Activated CD8-positive, alpha-beta T cell treated with anti-CD3 and anti-CD28 coated beads for 36 hours (primary cell): ENCODE measurements at regions not wholly inside any gene's neighbourhood (a gene's known extent, or its start where the extent isn't known, plus 50 kb on each side); places are given as distances from the start of the nearest gene placed in this dataset.

Source experiments
- ATAC-seq: fragments of 200-7000 bp; cut with Tn5 transposase; one replicate; pipeline ENCODE4 v1.10.0; 2021; ENCODE audit warnings: mild to moderate bottlenecking, moderate library complexity
- CTCF ChIA-PET: fragments of 350-600 bp; sonication (Branson Sonifier 250); formaldehyde crosslinking; loops from one replicate; lab custom pipeline; 2021; ENCODE audit warnings: antibody characterized with exemption; lab: Charles Lee
- POLR2A ChIA-PET: fragments of 350-600 bp; sonication (Branson Sonifier 250); formaldehyde crosslinking; loops from one replicate; lab custom pipeline; 2021; ENCODE audit warnings: antibody characterized with exemption; lab: Charles Lee
- DNase-seq: peaks from one replicate; pipeline ENCODE4 v3.0.0-alpha.2; 2020
- H3K27ac Mint-ChIP-seq: one replicate; pipeline ENCODE4 v1.8.0; 2021; ENCODE audit warnings: mild to moderate bottlenecking, mixed read lengths
- H3K27me3 Mint-ChIP-seq: one replicate; pipeline ENCODE4 v1.8.0; 2021; ENCODE audit warnings: mixed read lengths
- H3K36me3 Mint-ChIP-seq: one replicate; pipeline ENCODE4 v1.8.0; 2021; ENCODE audit warnings: low read depth, mixed read lengths
- H3K4me1 Mint-ChIP-seq: one replicate; pipeline ENCODE4 v1.8.0; 2021; ENCODE audit warnings: low read depth, mixed read lengths
- H3K4me3 Mint-ChIP-seq: one replicate; pipeline ENCODE4 v1.8.0; 2021; ENCODE audit warnings: mild to moderate bottlenecking, moderate library complexity, mixed read lengths
- H3K9me3 Mint-ChIP-seq: one replicate; pipeline ENCODE4 v1.8.0; 2021; ENCODE audit warnings: mixed read lengths
- intact Hi-C: fragments of 100-400 bp; cut with micrococcal nuclease; formaldehyde crosslinking; loops from one replicate; pipeline ENCODE4 v1.10.0; 2022
- TF ChIP-seq, protein P1 (sequence below): fragments of 200-600 bp; IDR thresholded peaks from one replicate; pipeline ENCODE4 v1.8.0; 2022; ENCODE audit warnings: antibody characterized with exemption, mild to moderate bottlenecking

DNA sequence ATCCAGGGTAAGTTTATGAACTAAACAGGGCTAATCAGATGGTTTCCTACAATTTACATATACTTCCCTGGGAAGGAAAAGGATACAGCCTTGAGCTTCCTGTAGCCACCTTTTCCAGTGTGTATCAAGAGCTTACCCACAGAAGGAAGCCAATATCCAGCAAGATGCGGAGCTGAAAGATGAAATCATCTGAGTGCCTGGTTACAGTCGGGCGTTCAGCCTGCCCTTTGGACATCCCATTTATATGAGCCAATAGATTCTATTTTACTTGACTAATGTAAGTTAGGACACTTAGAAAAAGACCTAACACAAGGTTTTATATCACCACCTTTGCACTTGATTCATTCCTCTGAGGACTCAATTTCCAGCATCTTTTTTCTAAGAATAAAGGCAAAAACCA lies 108.2 kb downstream of the UCHL5 start:
- intact Hi-C loops = no loop called here
- Mint-ChIP-seq H3K36me3 (no peaks in the 10 kb centered on the region), H3K9me3 (no peaks in the 10 kb centered on the region), H3K27me3 (no peaks in the 10 kb centered on the region), H3K4me1 (no peaks in the 10 kb centered on the region), H3K27ac (no peak overlapping the region), H3K4me3 (no peak overlapping the region)
- ChIA-PET POLR2A (no interaction called here), CTCF (no interaction called here)
- ATAC-seq = no peak
- TF ChIP-seq, protein P1, sequence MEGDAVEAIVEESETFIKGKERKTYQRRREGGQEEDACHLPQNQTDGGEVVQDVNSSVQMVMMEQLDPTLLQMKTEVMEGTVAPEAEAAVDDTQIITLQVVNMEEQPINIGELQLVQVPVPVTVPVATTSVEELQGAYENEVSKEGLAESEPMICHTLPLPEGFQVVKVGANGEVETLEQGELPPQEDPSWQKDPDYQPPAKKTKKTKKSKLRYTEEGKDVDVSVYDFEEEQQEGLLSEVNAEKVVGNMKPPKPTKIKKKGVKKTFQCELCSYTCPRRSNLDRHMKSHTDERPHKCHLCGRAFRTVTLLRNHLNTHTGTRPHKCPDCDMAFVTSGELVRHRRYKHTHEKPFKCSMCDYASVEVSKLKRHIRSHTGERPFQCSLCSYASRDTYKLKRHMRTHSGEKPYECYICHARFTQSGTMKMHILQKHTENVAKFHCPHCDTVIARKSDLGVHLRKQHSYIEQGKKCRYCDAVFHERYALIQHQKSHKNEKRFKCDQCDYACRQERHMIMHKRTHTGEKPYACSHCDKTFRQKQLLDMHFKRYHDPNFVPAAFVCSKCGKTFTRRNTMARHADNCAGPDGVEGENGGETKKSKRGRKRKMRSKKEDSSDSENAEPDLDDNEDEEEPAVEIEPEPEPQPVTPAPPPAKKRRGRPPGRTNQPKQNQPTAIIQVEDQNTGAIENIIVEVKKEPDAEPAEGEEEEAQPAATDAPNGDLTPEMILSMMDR = no peak
- no peak for DNase-seq

GRCh38 chr1:192951691-192952460 lies 107.3 kb downstream of the UCHL5 start:
- ATAC-seq (peak; percentile 20), DNase-seq (no peak)
- CTCF ChIA-PET = no interaction called here
- Mint-ChIP-seq H3K4me3 (no peak overlapping the region), H3K27me3 (no peaks in the 10 kb centered on the region), H3K9me3 (no peaks in the 10 kb centered on the region), H3K4me1 (no peaks in the 10 kb centered on the region), H3K27ac (no peak overlapping the region), H3K36me3 (no peaks in the 10 kb centered on the region)
- TF ChIP-seq, protein P1 = no peak
- POLR2A ChIA-PET = no interaction called here
- intact Hi-C loops = no loop called here

DNA sequence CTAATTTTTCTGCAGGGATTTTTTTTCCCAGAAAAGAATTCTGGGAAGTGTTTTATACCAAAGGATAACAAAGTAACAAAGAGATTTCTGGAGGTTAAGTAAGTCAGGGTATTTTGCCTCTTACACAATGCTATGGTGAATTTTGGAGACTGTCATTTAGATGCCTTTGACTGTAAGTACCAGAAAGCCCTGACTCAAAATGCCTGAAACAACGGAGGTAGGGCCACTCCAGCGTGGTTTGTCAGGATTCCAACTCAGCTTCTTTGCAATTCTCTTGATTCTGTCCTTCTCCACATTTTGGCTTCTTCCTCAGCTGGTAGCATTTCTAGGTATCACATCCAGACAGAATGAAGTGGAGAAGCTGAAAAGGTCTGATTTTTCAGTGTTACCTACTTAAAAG lies 106.5 kb downstream of the UCHL5 start:
- ATAC-seq (no peak), DNase-seq (no peak)
- ChIA-PET POLR2A (no interaction called here), CTCF (no interaction called here)
- Mint-ChIP-seq H3K27me3 (no peaks in the 10 kb centered on the region), H3K27ac (no peak overlapping the region), H3K9me3 (no peaks in the 10 kb centered on the region), H3K4me1 (no peaks in the 10 kb centered on the region), H3K36me3 (no peaks in the 10 kb centered on the region), H3K4me3 (no peak overlapping the region)
- TF ChIP-seq, protein P1 = no peak
- intact Hi-C loops = no loop called here

GRCh38 chr1:192954705-192955265 lies 104.4 kb downstream of the UCHL5 start:
- no peak for DNase-seq
- Mint-ChIP-seq H3K36me3 (no peaks in the 10 kb centered on the region), H3K27ac (no peak overlapping the region), H3K4me1 (no peaks in the 10 kb centered on the region), H3K9me3 (no peaks in the 10 kb centered on the region), H3K4me3 (no peak overlapping the region), H3K27me3 (no peaks in the 10 kb centered on the region)
- intact Hi-C loops = no loop called here
- no peak for ATAC-seq
- ChIA-PET POLR2A (interaction anchor here (1.0 kb wide), 1 partner anchor 104 kb away, joined by 3 read pairs; the partner anchor contains the start of genes RO60 and UCHL5), CTCF (no interaction called here)
- TF ChIP-seq, protein P1 = no peak

- no peaks in the 10 kb centered on the region for H3K36me3 Mint-ChIP-seq
- H3K27ac Mint-ChIP-seq = no peak overlapping the region
- intact Hi-C loops = no loop called here
- H3K9me3 Mint-ChIP-seq = no peaks in the 10 kb centered on the region
- no peaks in the 10 kb centered on the region for H3K27me3 Mint-ChIP-seq
- ATAC-seq (no peak), DNase-seq (no peak)
- H3K4me1 Mint-ChIP-seq = peaks cover 3% of the 10 kb centered on the region
- no peak overlapping the region for H3K4me3 Mint-ChIP-seq
- CTCF ChIA-PET = no interaction called here
- POLR2A ChIA-PET = no interaction called here
- TF ChIP-seq, protein P1 = no peak
These were observed 100.8 kb downstream of the UCHL5 start for GRCh38 chr1:192958350-192958749.
